Keratinocyte (primary cell): ENCODE measurements at regions not wholly inside any gene's neighbourhood (a gene's known extent, or its start where the extent isn't known, plus 50 kb on each side); places are given as distances from the start of the nearest gene placed in this dataset.
"Not testable (repeated sequence)": the region's sequence is repeated elsewhere in the genome, so short reads cannot be mapped to it uniquely, and the experiment has no call there.

ENCODE experiments used
- CTCF ChIP-seq, 3 experiments: IDR thresholded peaks in 1 of 3; conservative IDR thresholded peaks in 1 of 3; optimal IDR thresholded peaks in 1 of 3; 2 replicates in 2 of 3; 3 replicates in 1 of 3; pipeline versions ENCODE3 to v1.5.1; 2011; ENCODE audit warnings: low read length in 3 of 3, mild to moderate bottlenecking in 3 of 3, moderate library complexity in 2 of 3, control low read depth in 1 of 3, inconsistent platforms in 1 of 3; ENCODE audit not compliant: insufficient read depth in 2 of 3; ENCODE audit errors: extremely low read depth in 1 of 3
- EZH2 ChIP-seq: IDR thresholded peaks from one replicate; pipeline ENCODE4 v1.6.1; 2012; ENCODE audit warnings: inconsistent platforms, mild to moderate bottlenecking, low read length, moderate library complexity

- TF ChIP-seq CTCF (optimal IDR thresholded peaks at IDR 0.05 in 1 of 3, IDR thresholded peaks at IDR 0.05 in 1 of 3, conservative IDR thresholded peaks at IDR 0.05 in 1 of 3; ENCODE audit: extremely low read depth in 1 of 3, insufficient read depth in 2 of 3, low read length in 3 of 3); EZH2: not testable (repeated sequence)
Measured at GRCh38 chr1:56089826-56090225, 489.5 kb downstream of the PLPP3 start.
